ENCODE measurements at regions not wholly inside any gene's neighbourhood (a gene's known extent, or its start where the extent isn't known, plus 50 kb on each side); places are given as distances from the start of the nearest gene placed in this dataset.

DNA sequence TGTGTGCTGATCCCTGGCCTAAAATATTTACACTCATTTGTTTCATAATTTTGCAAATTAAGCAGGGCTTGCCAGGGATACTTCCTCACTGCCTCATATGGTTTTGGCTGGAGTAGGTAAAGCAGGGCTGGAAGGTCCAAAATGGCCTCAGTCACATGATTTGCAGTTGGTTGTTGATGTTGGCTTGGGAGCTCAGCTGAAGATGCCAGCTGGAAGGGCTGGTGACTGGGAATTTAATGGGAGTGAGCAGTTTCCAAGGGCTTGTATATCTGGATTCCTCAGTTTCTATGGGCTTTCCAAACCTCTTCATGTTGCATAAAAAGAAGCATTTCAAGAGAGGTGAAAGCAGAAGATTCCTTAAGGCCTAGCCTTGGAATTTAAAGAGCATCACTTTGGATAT, 729.3 kb downstream of the CDH18 start:
- intact Hi-C loops (cut with DNase I; ENCODE audit: low total_unique reads), result no loop called here
- no peak for TF ChIP-seq POLR2A (IDR thresholded peaks at IDR 0.05)
- TF ChIP-seq, protein P1, sequence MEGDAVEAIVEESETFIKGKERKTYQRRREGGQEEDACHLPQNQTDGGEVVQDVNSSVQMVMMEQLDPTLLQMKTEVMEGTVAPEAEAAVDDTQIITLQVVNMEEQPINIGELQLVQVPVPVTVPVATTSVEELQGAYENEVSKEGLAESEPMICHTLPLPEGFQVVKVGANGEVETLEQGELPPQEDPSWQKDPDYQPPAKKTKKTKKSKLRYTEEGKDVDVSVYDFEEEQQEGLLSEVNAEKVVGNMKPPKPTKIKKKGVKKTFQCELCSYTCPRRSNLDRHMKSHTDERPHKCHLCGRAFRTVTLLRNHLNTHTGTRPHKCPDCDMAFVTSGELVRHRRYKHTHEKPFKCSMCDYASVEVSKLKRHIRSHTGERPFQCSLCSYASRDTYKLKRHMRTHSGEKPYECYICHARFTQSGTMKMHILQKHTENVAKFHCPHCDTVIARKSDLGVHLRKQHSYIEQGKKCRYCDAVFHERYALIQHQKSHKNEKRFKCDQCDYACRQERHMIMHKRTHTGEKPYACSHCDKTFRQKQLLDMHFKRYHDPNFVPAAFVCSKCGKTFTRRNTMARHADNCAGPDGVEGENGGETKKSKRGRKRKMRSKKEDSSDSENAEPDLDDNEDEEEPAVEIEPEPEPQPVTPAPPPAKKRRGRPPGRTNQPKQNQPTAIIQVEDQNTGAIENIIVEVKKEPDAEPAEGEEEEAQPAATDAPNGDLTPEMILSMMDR (IDR thresholded peaks at IDR 0.05 in 4 of 5, conservative IDR thresholded peaks at IDR 0.05 in 1 of 5), result no peak
- in situ Hi-C loops (cut with MboI; ENCODE audit: low sequenced_read_pairs in 4 of 4), result no loop called here

DNA sequence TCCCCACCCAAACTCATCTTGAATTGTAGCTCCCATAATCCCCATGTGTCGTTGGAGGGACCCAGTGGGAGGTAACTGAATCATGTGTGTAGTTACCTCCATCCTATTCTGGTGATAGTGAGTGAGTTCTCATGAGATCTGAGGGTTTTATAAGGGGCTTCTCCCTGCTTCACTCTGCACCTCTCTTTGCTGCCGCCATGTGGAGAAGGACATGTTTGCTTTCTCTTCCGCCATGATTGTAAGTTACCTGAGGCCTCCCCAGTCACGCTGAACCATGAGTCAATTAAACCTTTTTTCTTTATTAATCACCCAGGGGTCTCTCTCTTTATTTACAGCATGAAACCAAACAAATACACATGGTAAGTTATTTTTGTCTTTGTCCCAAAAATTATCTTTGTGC, 726.1 kb downstream of the CDH18 start:
- Histone ChIP-seq H3K27ac (no peak overlapping the region), H3K9me3 (no peaks in the 10 kb centered on the region), H3K4me3 (no peak overlapping the region), H3K36me3 (no peaks in the 10 kb centered on the region), H3K4me1 (no peaks in the 10 kb centered on the region), H3K27me3 (no peaks in the 10 kb centered on the region)
- in situ Hi-C loops (cut with MboI; ENCODE audit: low sequenced_read_pairs in 4 of 4) (no loop called here), intact Hi-C loops (cut with DNase I; ENCODE audit: low total_unique reads) (no loop called here)
- no peak for ATAC-seq
- DNase-seq, result no peak
- no peak for TF ChIP-seq POLR2A (IDR thresholded peaks at IDR 0.05)

More for the DNA sequence above, 729.3 kb downstream of the CDH18 start:
- Histone ChIP-seq H3K36me3 (no peaks in the 10 kb centered on the region), H3K27ac (no peak overlapping the region), H3K4me3 (no peak overlapping the region), H3K9me3 (no peaks in the 10 kb centered on the region), H3K27me3 (no peaks in the 10 kb centered on the region), H3K4me1 (no peaks in the 10 kb centered on the region)
- DNase-seq, result no peak
- no peak for ATAC-seq

GRCh38 chr5:19264821-19265220, 723.2 kb downstream of the CDH18 start:
- intact Hi-C loops (cut with DNase I; ENCODE audit: low total_unique reads) (no loop called here), in situ Hi-C loops (cut with MboI; ENCODE audit: low sequenced_read_pairs in 4 of 4) (no loop called here)
- TF ChIP-seq POLR2A (IDR thresholded peaks at IDR 0.05), result no peak
- TF ChIP-seq, protein P1 (IDR thresholded peaks at IDR 0.05 in 4 of 5, conservative IDR thresholded peaks at IDR 0.05 in 1 of 5), result no peak
- Histone ChIP-seq H3K4me1 (no peaks in the 10 kb centered on the region), H3K27ac (no peak overlapping the region), H3K27me3 (no peaks in the 10 kb centered on the region), H3K9me3 (no peaks in the 10 kb centered on the region), H3K36me3 (no peaks in the 10 kb centered on the region), H3K4me3 (no peak overlapping the region)
- ATAC-seq, result no peak
- no peak for DNase-seq

DNA sequence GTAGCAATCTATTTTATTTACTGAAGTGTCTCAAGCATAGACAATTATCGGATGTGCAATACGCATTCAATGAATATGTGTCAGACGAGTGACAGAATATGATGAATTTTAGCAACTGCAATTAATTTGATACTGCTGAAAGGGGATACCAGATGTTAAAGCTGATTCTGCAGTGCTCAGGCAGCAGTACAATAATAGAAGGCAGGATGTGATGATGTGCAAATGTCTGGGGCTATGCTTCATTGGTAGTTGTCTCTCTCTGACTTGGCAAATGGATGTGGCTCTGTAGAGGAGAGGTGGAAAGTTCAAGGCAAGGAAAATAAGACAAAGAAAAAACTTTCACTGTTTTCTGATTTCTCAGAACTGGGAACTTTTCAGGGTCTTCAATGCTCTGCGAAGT, 721.2 kb downstream of the CDH18 start:
- H3K9me3 ChIP-seq, result no peaks in the 10 kb centered on the region
- no peak for TF ChIP-seq POLR2A (IDR thresholded peaks at IDR 0.05)
- TF ChIP-seq, protein P1 (IDR thresholded peaks at IDR 0.05 in 4 of 5, conservative IDR thresholded peaks at IDR 0.05 in 1 of 5), result no peak
- H3K36me3 ChIP-seq, result no peaks in the 10 kb centered on the region
- intact Hi-C loops (cut with DNase I; ENCODE audit: low total_unique reads) (no loop called here), in situ Hi-C loops (cut with MboI; ENCODE audit: low sequenced_read_pairs in 4 of 4) (no loop called here)
- H3K4me1 ChIP-seq, result no peaks in the 10 kb centered on the region
- ATAC-seq (no peak), DNase-seq (no peak)
- no peak overlapping the region for H3K27ac ChIP-seq
- H3K4me3 ChIP-seq, result no peak overlapping the region
- no peaks in the 10 kb centered on the region for H3K27me3 ChIP-seq

DNA sequence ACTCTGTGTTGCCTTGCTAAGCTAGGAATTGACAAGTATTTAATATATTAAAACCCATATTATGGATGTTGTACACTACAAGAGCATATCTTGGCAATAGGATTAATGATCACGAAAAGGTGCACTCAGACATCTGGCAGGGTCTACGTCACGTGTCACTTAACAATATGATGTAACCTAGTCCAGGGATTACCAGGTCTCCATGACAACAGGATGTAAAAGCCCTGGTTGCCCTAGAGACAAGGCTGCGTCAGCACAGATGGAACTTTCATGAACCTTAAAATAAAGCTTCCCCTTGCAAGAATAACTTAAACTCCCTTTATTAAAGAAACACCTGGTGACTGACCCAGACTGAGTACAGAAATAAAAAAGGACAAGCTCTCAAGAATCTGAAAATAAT, 717.8 kb downstream of the CDH18 start:
- DNase-seq (no peak), ATAC-seq (no peak)
- no peak for TF ChIP-seq POLR2A (IDR thresholded peaks at IDR 0.05)
- TF ChIP-seq, protein P1 (IDR thresholded peaks at IDR 0.05 in 4 of 5, conservative IDR thresholded peaks at IDR 0.05 in 1 of 5), result no peak
- H3K4me1 ChIP-seq, result no peaks in the 10 kb centered on the region
- H3K36me3 ChIP-seq, result no peaks in the 10 kb centered on the region
- intact Hi-C loops (cut with DNase I; ENCODE audit: low total_unique reads) (no loop called here), in situ Hi-C loops (cut with MboI; ENCODE audit: low sequenced_read_pairs in 4 of 4) (no loop called here)
- H3K27me3 ChIP-seq, result no peaks in the 10 kb centered on the region
- no peaks in the 10 kb centered on the region for H3K9me3 ChIP-seq
- no peak overlapping the region for H3K4me3 ChIP-seq
- no peak overlapping the region for H3K27ac ChIP-seq
